Retinal pigment epithelial cell (primary cell): ENCODE measurements at regions not wholly inside any gene's neighbourhood (a gene's known extent, or its start where the extent isn't known, plus 50 kb on each side); places are given as distances from the start of the nearest gene placed in this dataset.

Experiments used
- DNase-seq: peaks from one replicate; pipeline ENCODE4 v3.0.0-alpha.2; 2010; ENCODE audit warnings: low read depth
- H3K4me3 ChIP-seq: 2 replicates; pipeline ENCODE4 v1.5.1; 2011; ENCODE audit warnings: mild to moderate bottlenecking, low read length, control low read depth, moderate library complexity
- CTCF ChIP-seq: conservative IDR thresholded peaks from 2 replicates; pipeline ENCODE4 v1.5.1; 2011; ENCODE audit warnings: low read depth, low read length, control low read depth, inconsistent platforms

- no peak overlapping the region for H3K4me3 ChIP-seq
- no peak for TF ChIP-seq CTCF
- DNase-seq = no peak
These were observed 189.2 kb downstream of the RSL24D1 start for GRCh38 chr15:55007561-55007960.

- DNase-seq = no peak
- H3K4me3 ChIP-seq = no peak overlapping the region
- TF ChIP-seq CTCF = no peak
These were observed 191.1 kb downstream of the RSL24D1 start for GRCh38 chr15:55005679-55006078.

GRCh38 chr15:55003965-55004873 lies 192.5 kb downstream of the RSL24D1 start:
- no peak for TF ChIP-seq CTCF
- DNase-seq = no peak
- H3K4me3 ChIP-seq = no peak overlapping the region

GRCh38 chr15:54998661-54999060 lies 198.1 kb downstream of the RSL24D1 start:
- no peak overlapping the region for H3K4me3 ChIP-seq
- TF ChIP-seq CTCF = no peak
- no peak for DNase-seq

- TF ChIP-seq CTCF = no peak
- no peak overlapping the region for H3K4me3 ChIP-seq
- DNase-seq = no peak
These were observed 205.9 kb downstream of the RSL24D1 start for GRCh38 chr15:54990793-54991192.

- no peak overlapping the region for H3K4me3 ChIP-seq
- TF ChIP-seq CTCF = no peak
- DNase-seq = no peak
These were observed 208.9 kb downstream of the RSL24D1 start for GRCh38 chr15:54987881-54988280.

GRCh38 chr15:54979964-54980363 lies 216.8 kb downstream of the RSL24D1 start:
- no peak for TF ChIP-seq CTCF
- H3K4me3 ChIP-seq = no peak overlapping the region
- no peak for DNase-seq
